ENCODE measurements at regions not wholly inside any gene's neighbourhood (a gene's known extent, or its start where the extent isn't known, plus 50 kb on each side); places are given as distances from the start of the nearest gene placed in this dataset.

- ATAC-seq (ENCODE audit: poor library complexity) = peak; percentile 41
Measured at GRCh38 chr1:218728898-218729565, 383.9 kb downstream of the TGFB2 start.

GRCh38 chr1:218735436-218736032 is 390.4 kb downstream of the TGFB2 start:
- ATAC-seq (ENCODE audit: poor library complexity) = peak; percentile 82
- no peak for DNase-seq
- intact Hi-C loops (cut with DNase I) = no loop called here

More at GRCh38 chr1:218728898-218729565, 383.9 kb downstream of the TGFB2 start:
- intact Hi-C loops (cut with DNase I) = no loop called here
- DNase-seq = no peak

GRCh38 chr1:218739426-218739825 is 394.3 kb downstream of the TGFB2 start:
- peak; percentile 76 for DNase-seq
- intact Hi-C loops (cut with DNase I) = no loop called here
- peak; percentile 92 for ATAC-seq (ENCODE audit: poor library complexity)

- DNase-seq = no peak
- ATAC-seq (ENCODE audit: poor library complexity) = no peak
- intact Hi-C loops (cut with DNase I) = no loop called here
Measured at GRCh38 chr1:218741852-218742251, 396.7 kb downstream of the TGFB2 start.

- intact Hi-C loops (cut with DNase I) = no loop called here
- ATAC-seq (ENCODE audit: poor library complexity) (no peak), DNase-seq (no peak)
Measured at GRCh38 chr1:218742467-218743262, 397.5 kb downstream of the TGFB2 start.

- intact Hi-C loops (cut with DNase I) = no loop called here
- ATAC-seq (ENCODE audit: poor library complexity) (no peak), DNase-seq (no peak)
Measured at GRCh38 chr1:218743861-218744505, 398.8 kb downstream of the TGFB2 start.

- intact Hi-C loops (cut with DNase I) = no loop called here
- DNase-seq = no peak
- ATAC-seq (ENCODE audit: poor library complexity) = no peak
Measured at GRCh38 chr1:218748071-218748470, 402.9 kb downstream of the TGFB2 start.

GRCh38 chr1:218750216-218750970 is 405.3 kb downstream of the TGFB2 start:
- DNase-seq (no peak), ATAC-seq (ENCODE audit: poor library complexity) (no peak)
- intact Hi-C loops (cut with DNase I) = no loop called here

- intact Hi-C loops (cut with DNase I) = no loop called here
- no peak for ATAC-seq (ENCODE audit: poor library complexity)
- no peak for DNase-seq
Measured at GRCh38 chr1:218751208-218751948, 406.2 kb downstream of the TGFB2 start.

GRCh38 chr1:218752126-218752525 is 407.0 kb downstream of the TGFB2 start:
- intact Hi-C loops (cut with DNase I) = no loop called here
- ATAC-seq (ENCODE audit: poor library complexity) (peak; percentile 51), DNase-seq (no peak)

GRCh38 chr1:218754477-218754876 is 409.3 kb downstream of the TGFB2 start:
- no peak for ATAC-seq (ENCODE audit: poor library complexity)
- no peak for DNase-seq
- intact Hi-C loops (cut with DNase I) = no loop called here

- intact Hi-C loops (cut with DNase I) = no loop called here
- DNase-seq = no peak
- ATAC-seq (ENCODE audit: poor library complexity) = no peak
Measured at GRCh38 chr1:218755128-218755527, 410.0 kb downstream of the TGFB2 start.

- no peak for DNase-seq
- ATAC-seq (ENCODE audit: poor library complexity) = no peak
- intact Hi-C loops (cut with DNase I) = no loop called here
Measured at GRCh38 chr1:218759795-218760194, 413.9 kb upstream of the LYPLAL1 start.

GRCh38 chr1:218760601-218761570 is 412.8 kb upstream of the LYPLAL1 start:
- intact Hi-C loops (cut with DNase I) = no loop called here
- ATAC-seq (ENCODE audit: poor library complexity) (no peak), DNase-seq (no peak)

GRCh38 chr1:218763538-218763937 is 410.1 kb upstream of the LYPLAL1 start:
- ATAC-seq (ENCODE audit: poor library complexity) (no peak), DNase-seq (no peak)
- intact Hi-C loops (cut with DNase I) = no loop called here

- intact Hi-C loops (cut with DNase I) = no loop called here
- no peak for ATAC-seq (ENCODE audit: poor library complexity)
Measured at GRCh38 chr1:218765753-218766152, 407.9 kb upstream of the LYPLAL1 start.

GRCh38 chr1:218771931-218772330 is 401.7 kb upstream of the LYPLAL1 start:
- ATAC-seq (ENCODE audit: poor library complexity) = no peak
- intact Hi-C loops (cut with DNase I) = no loop called here
- DNase-seq = no peak

More at GRCh38 chr1:218765753-218766152, 407.9 kb upstream of the LYPLAL1 start:
- DNase-seq = no peak
